Coronary artery (tissue), 2 donors: ENCODE measurements at regions not wholly inside any gene's neighbourhood (a gene's known extent, or its start where the extent isn't known, plus 50 kb on each side); places are given as distances from the start of the nearest gene placed in this dataset.

ENCODE experiments used
- DNase-seq: peaks from one replicate; pipeline ENCODE4 v3.0.0-alpha.2; 2017; ENCODE audit warnings: low spot score
- H3K27ac ChIP-seq, 2 donors: fragments of 200-600 bp; sonication (generic); one replicate each; pipeline ENCODE4 v1.5.1; 2016 to 2019
- H3K4me3 ChIP-seq: fragments of 200-600 bp; sonication (generic); 2 replicates; pipeline ENCODE4 v1.5.1; 2016; ENCODE audit warnings: mild to moderate bottlenecking, moderate library complexity
- TF ChIP-seq, protein P1 (sequence below): fragments of 200-600 bp; sonication (generic); IDR thresholded peaks from one replicate; pipeline ENCODE4 v1.5.1; 2019; ENCODE audit warnings: antibody characterized with exemption

DNA sequence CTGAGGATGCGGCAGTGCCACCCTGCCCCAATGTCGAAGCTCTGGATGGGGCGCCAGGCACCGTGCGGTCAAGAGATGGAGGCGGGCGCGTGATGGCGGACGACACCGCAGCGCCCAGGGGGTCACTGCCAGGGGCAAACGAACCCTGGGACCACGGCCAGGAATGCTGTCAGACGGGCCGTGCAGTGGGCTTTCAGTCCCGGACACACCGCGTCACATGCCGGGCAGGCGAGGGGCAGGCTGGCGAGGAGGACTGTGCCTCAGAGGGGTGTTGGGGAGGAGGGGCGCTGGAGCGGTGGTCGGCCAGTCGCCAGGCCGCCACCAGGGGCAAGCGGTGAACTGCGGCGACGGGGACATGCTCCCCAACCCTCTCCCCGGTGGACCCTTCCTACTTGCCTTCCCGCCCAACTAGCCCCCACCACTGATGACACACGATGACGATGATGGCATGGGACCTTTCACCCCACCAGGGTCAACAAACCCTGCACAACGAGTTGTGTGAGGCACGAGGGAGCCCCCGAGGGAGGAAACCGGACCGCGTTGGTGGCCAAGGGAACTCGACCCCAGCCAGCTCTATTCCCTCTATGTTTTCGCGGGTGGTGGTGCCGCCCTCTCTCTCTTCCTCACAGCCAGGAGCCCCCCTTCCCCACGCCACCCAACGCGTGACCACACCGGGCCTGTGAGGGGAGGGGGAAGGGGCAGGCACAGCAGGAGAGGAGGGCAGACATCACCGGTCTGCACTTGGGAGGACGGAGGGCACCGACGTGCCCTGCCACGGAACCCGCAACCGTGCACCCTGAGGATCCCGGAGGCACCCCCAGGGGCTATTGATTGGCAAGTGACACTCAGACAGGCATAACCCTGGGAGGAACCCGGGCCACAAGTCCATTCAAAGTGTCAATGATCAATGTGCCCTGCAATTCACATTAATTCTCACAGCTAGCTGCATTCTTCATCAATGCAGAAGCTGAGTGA is 1960.9 kb upstream of the DEFB115 start:
- TF ChIP-seq, protein P1, sequence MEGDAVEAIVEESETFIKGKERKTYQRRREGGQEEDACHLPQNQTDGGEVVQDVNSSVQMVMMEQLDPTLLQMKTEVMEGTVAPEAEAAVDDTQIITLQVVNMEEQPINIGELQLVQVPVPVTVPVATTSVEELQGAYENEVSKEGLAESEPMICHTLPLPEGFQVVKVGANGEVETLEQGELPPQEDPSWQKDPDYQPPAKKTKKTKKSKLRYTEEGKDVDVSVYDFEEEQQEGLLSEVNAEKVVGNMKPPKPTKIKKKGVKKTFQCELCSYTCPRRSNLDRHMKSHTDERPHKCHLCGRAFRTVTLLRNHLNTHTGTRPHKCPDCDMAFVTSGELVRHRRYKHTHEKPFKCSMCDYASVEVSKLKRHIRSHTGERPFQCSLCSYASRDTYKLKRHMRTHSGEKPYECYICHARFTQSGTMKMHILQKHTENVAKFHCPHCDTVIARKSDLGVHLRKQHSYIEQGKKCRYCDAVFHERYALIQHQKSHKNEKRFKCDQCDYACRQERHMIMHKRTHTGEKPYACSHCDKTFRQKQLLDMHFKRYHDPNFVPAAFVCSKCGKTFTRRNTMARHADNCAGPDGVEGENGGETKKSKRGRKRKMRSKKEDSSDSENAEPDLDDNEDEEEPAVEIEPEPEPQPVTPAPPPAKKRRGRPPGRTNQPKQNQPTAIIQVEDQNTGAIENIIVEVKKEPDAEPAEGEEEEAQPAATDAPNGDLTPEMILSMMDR = no peak
- Histone ChIP-seq H3K27ac (no peak overlapping the region), H3K4me3 (no peak overlapping the region)
- no peak for DNase-seq

DNA sequence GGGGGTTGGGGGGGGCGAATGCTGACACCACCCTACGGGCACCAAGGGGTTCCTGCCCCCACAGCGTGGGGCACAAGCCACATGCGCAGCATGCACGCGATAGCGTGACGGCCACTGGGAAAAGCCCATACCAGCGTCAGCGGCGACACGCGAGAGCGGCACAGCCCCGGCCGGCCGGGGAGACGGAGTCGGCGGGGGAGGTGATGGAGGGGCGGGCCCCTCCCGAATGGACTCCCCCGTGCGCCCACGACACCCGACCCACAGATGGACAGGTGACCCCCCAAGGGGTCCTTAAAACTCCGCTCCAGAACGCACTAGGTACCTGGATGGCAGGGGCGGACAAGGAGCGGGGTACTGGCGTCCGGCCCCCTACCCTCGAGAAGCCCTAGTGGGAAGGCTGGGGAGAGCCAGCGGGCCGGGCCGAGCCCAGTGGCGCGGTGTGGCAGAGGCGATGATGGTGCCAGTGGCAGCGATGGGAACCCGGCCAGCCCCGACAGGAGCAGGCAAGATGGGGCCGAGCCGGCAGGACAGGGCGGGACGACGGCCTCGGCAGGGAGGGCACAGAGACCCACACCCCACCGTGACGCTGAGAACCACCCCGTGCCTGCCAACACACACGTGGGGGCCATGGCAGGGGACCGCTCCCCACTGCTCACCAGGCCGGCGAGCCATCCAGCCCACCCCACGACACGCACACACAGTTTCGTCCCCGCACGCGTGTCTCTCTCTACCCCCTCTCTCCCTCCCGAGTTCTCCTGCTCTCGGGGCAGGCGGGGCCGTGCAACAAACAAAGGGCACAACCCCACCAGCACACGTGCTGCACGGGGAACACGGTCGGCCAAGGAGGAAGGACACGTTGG is 1959.8 kb upstream of the DEFB115 start:
- Histone ChIP-seq H3K27ac (no peak overlapping the region), H3K4me3 (no peak overlapping the region)
- DNase-seq = no peak
- TF ChIP-seq, protein P1 = no peak

DNA sequence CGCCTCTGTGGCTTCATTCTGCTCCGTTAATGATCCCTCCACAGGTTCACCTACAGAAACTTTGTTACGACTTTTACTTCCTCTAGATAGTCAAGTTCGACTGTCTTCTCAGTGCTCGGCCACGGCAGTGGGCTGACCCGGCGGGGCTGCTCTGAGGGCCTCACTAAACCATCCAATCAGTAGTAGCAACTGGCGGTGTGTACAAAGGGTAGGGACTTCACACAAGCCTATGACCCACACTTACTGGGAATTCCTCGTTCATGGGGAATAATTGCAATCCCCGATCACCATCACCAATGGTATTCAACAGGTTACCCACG is 1959.2 kb upstream of the DEFB115 start:
- Histone ChIP-seq H3K27ac (no peak overlapping the region), H3K4me3 (no peak overlapping the region)
- TF ChIP-seq, protein P1 = no peak
- DNase-seq = no peak

DNA sequence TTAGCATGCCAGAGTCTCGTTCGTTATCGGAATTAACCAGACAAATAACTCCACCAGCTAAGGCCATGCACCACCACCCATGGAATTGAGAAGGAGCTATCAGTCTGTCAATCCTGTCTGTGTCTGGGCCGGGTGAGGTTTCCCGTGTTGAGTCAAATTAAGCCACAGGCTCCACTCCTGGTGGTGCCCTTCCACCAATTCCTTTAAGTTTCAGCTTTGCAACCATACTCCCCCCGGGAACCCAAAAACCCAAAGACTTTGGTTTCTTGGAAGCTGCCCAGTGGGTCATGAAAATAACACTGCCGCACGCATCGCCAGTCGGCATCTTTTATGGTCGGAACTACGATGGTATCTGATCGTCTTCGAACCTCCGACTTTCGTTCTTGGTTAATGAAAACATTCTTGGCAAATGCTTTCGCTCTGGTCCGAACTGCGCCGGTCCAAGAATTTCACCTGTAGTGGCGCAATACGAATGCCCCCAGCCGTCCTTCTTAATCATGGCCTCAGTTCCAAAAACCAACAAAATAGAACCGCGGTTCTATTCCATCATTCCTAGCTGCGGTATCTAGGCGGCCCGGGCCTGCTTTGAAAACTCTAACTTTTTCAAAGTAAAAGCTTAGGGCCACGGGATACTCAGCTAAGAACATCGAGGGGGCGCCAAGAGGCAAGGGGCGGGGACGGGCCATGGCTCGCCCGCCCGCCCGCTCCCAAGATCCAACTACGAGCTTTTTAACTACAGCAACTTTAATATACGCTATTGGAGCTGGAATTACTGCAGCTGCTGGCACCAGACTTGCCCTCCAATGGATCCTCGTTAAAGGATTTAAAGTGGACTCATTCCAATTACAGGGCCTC is 1958.5 kb upstream of the DEFB115 start:
- H3K4me3 ChIP-seq = no peak overlapping the region
- no peak for DNase-seq
- TF ChIP-seq, protein P1 = no peak
- no peak overlapping the region for H3K27ac ChIP-seq

DNA sequence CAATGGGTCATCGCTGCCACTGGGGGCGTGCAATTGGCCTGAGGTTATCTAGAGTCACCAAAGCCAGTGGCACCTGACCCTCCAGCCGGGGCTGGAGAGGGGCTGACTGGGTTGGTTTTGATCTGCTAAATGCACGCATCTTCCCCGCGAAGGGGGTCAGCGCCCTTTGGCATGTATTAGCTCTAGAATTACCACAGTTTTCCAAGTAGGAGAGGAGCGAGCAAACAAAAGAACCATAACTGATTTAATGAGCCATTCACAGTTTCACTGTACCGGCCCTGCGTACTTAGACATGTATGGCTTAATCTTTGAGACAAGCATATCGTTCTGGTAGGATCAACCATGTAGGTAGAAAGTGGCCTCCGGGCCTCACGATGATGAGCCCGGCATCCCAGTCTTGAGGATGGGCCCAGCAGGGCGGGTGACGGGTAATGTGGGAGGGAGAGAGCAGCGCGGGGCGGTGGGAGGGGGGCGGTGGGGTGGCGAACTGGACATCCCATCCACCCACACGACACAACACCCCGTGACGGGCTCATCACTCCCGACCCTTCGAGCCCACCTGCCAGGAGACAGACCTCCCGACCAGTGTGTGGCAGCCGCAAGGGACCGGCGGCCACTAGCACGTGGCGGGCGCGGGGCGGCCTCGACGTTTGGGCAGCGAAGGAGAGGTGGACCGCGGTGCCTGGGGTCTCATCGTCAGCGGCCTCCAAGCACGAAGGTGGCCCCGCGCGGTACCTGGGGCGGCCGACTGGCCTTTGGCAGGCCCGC is 1957.5 kb upstream of the DEFB115 start:
- Histone ChIP-seq H3K27ac (no peak overlapping the region), H3K4me3 (no peak overlapping the region)
- DNase-seq = no peak
- TF ChIP-seq, protein P1 = no peak
